ENCODE measurements at regions not wholly inside any gene's neighbourhood (a gene's known extent, or its start where the extent isn't known, plus 50 kb on each side); places are given as distances from the start of the nearest gene placed in this dataset.
"Not testable (repeated sequence)": the region's sequence is repeated elsewhere in the genome, so short reads cannot be mapped to it uniquely, and the experiment has no call there.

DNA sequence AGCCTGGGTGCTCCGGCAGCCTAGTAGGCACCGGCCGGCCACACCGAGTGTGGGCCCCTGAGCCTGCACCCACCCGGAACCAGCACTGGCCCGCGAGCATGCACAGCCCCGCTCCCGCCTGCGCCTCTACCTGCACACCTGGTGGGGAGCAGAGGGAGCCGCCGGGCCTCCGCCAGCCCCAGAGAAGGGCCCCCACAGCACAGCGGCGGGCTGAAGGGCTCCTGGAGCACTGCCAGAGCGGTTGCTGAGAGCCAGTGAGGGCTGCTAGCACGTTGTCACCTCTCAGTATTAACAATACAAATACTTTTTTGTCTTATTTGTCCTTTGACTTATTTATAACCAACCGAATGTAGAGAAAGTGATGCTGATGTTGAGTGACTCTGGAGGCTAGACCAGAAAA, 842.4 kb upstream of the TPTE start:
- DNase-seq (ENCODE audit: low spot score); ATAC-seq; intact Hi-C loops (cut with DNase I): not testable (repeated sequence)

DNA sequence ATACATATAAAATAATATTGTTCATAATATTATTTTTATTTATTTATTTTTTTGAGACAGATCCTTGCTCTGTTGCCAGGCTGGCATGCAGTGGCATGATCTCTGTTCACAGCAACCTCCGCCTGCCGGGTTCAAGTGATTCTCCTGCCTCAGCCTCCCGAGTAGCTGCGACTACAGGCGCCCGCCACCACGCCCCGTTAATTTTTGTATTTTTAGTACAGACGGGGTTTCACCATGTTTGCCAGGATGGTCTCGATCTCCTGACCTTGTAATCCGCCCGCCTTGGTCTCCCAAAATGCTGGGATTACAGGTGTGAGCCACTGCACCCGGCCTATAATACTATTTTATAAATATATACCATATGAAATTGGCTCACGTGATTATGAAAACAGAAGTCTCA, 832.4 kb upstream of the TPTE start:
- ATAC-seq; intact Hi-C loops (cut with DNase I); DNase-seq (ENCODE audit: low spot score): not testable (repeated sequence)

GRCh38 chr21:9690981-9691380, 830.4 kb upstream of the TPTE start:
- DNase-seq (ENCODE audit: low spot score); ATAC-seq; intact Hi-C loops (cut with DNase I): not testable (repeated sequence)

GRCh38 chr21:9695759-9696158, 825.6 kb upstream of the TPTE start:
- intact Hi-C loops (cut with DNase I); DNase-seq (ENCODE audit: low spot score): not testable (repeated sequence)
- peak; percentile 35 for ATAC-seq

DNA sequence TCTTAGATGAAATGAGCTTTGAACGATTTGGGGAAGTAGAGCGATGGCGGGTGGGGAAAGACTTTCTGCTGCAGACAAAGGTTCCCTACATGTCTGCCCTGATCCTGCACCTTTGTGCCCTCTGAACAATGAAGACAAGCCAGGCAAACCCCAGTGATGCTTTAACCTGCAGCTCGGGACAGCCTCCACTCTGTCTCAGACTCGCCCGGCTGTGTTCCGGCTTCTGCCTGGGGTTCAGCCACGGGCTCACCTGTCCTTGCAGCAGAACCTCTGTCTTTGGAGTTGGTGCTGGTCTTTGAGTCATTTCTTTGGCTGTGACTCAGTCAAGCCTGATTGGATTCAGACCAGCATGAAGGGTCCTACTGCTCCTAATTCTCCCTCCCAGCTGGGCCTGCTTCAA, 823.6 kb upstream of the TPTE start:
- intact Hi-C loops (cut with DNase I); DNase-seq (ENCODE audit: low spot score); ATAC-seq: not testable (repeated sequence)

- ATAC-seq; intact Hi-C loops (cut with DNase I): not testable (repeated sequence)
Measured at GRCh38 chr21:9705016-9705415, 816.4 kb upstream of the TPTE start.

DNA sequence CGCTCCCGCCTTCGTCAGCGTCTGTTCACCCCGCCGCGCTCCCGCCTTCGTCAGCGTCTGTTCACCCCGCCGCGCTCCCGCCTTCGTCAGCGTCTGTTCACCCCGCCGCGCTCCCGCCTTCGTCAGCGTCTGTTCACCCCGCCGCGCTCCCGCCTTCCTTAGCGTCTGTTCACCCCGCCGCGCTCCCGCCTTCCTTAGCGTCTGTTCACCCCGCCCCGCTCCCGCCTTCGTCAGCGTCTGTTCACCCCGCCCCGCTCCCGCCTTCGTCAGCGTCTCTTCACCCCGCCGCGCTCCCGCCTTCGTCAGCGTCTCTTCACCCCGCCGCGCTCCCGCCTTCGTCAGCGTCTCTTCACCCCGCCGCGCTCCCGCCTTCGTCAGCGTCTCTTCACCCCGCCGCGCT, 815.9 kb upstream of the TPTE start:
- ATAC-seq; intact Hi-C loops (cut with DNase I); DNase-seq (ENCODE audit: low spot score): not testable (repeated sequence)

More at GRCh38 chr21:9705016-9705415, 816.4 kb upstream of the TPTE start:
- not testable (repeated sequence) for DNase-seq (ENCODE audit: low spot score)

DNA sequence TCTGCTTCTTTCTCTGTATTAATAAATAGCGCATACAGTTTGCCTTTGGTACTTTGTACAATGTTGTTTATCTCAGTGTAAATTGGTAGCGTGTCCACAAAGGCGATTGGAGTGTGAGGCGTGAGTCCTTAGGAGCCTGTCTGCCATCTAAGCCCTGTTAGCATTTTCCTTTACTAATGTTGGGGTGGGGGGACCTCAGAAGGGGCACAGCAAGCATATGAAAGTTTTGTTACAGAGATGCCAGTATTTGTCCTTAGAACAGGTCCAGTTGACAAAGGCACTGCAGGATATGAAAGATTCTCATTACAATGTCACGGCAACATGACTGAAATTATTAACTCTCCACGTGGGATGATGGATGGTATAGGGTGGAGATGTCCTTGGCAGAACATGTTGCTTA, 796.8 kb upstream of the TPTE start:
- DNase-seq (ENCODE audit: low spot score); intact Hi-C loops (cut with DNase I); ATAC-seq: not testable (repeated sequence)

DNA sequence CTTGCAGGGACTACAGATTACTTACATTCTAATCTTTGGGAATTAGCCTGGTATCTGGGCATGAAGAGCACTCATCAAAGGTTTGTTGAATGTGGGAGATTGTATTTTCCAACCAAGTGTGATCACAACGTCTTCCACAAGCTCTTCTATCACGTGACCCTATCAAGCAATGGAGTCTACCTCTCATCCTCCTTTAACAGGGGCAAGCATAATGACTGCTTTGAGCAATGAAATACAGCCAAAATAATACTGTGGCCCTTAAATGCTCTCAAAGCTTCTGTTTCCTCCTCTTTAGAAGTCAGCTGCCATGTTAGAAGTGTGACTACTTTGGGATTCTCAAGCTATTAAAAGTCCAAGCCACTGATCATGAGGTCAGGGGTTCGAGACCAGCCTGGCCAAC, 794.2 kb upstream of the TPTE start:
- DNase-seq (ENCODE audit: low spot score); ATAC-seq; intact Hi-C loops (cut with DNase I): not testable (repeated sequence)

GRCh38 chr21:9728219-9728992, 793.0 kb upstream of the TPTE start:
- intact Hi-C loops (cut with DNase I); ATAC-seq; DNase-seq (ENCODE audit: low spot score): not testable (repeated sequence)

DNA sequence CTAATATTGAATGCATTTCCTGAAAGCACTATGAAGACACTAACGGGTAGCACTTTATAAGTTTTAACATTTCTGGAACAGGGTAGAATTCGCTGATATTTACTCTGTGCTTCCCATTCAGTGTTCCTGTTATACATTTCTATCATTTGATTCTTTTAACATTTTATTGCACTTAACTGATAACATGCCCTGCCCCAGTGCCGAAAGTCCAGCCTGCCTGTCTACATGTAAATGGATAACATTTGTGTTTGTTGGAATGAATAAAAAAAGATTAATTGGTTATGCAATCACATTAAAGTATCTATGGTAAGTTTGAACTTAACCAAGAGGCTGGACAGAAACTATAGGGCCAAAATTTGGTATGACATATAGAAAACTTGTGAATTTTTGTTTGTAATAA, 790.5 kb upstream of the TPTE start:
- DNase-seq (ENCODE audit: low spot score) (no peak), ATAC-seq (no peak)
- intact Hi-C loops (cut with DNase I) = no loop called here

- ATAC-seq; DNase-seq (ENCODE audit: low spot score); intact Hi-C loops (cut with DNase I): not testable (repeated sequence)
Measured at GRCh38 chr21:9731317-9731716, 790.1 kb upstream of the TPTE start.

- peak; percentile 33 for ATAC-seq
- intact Hi-C loops (cut with DNase I); DNase-seq (ENCODE audit: low spot score): not testable (repeated sequence)
Measured at GRCh38 chr21:9732605-9733004, 788.8 kb upstream of the TPTE start.

DNA sequence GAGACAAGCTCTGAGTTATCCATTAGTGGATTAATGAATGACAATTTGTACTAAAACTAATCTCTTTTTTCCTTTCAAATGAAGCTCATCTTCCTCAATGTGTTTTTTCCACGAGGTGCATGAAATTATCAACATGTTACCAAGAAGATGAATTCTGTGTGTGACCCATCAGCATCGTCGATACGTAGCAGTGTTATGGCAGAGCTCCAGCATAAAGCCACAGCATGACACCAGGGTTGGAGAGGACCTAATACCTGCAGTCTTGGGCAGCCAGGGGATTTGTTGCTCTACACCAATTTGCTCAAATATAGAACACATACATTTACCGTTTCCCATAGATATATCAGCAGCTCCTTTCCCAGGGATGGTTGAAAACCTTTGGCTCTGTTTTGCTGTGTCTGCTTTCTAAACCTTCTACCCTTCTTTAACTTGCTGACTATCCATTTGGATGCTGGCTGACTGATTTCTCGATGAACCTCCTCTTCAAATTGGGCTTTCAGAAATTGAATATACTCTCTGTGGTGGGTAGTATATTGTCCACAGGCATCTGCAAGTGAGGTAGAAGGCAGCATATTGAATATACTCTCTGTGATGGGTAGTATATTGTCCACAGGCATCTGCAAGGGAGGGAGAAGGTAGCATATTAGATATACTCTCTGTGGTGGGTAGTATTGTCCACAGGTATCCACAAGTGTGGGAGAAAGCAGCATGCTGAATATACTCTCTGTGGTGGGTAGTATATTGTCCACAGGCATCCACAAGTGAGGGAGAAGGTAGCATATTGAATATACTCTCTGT, 787.4 kb upstream of the TPTE start:
- intact Hi-C loops (cut with DNase I); ATAC-seq; DNase-seq (ENCODE audit: low spot score): not testable (repeated sequence)

GRCh38 chr21:9735421-9735961, 785.9 kb upstream of the TPTE start:
- DNase-seq (ENCODE audit: low spot score) = no peak
- peak; percentile 22 for ATAC-seq
- intact Hi-C loops (cut with DNase I) = no loop called here

- ATAC-seq; intact Hi-C loops (cut with DNase I); DNase-seq (ENCODE audit: low spot score): not testable (repeated sequence)
Measured at GRCh38 chr21:9737301-9737700, 784.1 kb upstream of the TPTE start.

GRCh38 chr21:9737871-9738515, 783.4 kb upstream of the TPTE start:
- intact Hi-C loops (cut with DNase I); ATAC-seq: not testable (repeated sequence)

GRCh38 chr21:9738527-9738926, 782.9 kb upstream of the TPTE start:
- ATAC-seq (peak; percentile 18), DNase-seq (ENCODE audit: low spot score) (no peak)
- intact Hi-C loops (cut with DNase I) = no loop called here

More at GRCh38 chr21:9737871-9738515, 783.4 kb upstream of the TPTE start:
- DNase-seq (ENCODE audit: low spot score) = not testable (repeated sequence)

DNA sequence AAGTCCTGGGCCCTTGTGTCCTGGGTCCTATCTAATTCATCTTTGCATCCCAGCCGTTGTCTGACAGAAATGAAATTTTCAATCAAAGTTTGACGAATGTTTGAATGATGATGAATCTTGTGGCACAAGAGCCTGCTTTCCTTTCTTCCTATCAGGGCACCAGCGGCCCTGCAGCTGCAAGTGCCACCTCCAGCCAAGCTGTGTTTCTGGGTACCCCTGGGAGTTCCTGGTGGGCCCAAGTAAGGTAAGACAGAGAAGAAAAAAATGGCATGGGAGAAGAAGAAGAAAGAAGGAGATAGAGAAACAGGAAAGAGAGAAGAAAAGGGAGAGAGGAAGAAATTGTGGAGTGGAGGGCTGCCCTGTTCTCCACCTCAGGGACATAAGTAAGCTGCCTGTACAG, 782.1 kb upstream of the TPTE start:
- no peak for DNase-seq (ENCODE audit: low spot score)
- ATAC-seq = no peak
- intact Hi-C loops (cut with DNase I) = no loop called here

All from sciatic nerve (tissue), 2 donors.